ENCODE measurements at regions not wholly inside any gene's neighbourhood (a gene's known extent, or its start where the extent isn't known, plus 50 kb on each side); places are given as distances from the start of the nearest gene placed in this dataset.

DNA sequence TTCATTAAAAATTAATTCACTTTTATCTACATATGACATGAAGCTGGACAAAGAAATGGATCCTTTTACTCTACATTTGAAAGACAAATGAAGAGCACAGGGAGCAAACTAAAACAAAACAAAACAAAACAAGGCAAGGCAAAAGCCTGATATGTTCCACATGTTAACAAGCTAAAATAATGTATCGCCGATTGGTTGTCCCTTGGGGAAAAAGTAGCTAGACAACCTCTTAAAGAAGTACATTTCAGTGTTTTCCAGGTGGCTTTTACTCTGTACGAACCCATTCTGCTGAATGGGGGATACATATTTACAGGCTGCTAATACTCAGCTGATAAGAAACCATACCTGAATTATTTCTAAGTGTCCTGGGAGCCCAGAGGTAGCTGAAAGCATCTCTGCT lies 493.0 kb upstream of the TBL1XR1 start:
- TF ChIP-seq, protein P1, sequence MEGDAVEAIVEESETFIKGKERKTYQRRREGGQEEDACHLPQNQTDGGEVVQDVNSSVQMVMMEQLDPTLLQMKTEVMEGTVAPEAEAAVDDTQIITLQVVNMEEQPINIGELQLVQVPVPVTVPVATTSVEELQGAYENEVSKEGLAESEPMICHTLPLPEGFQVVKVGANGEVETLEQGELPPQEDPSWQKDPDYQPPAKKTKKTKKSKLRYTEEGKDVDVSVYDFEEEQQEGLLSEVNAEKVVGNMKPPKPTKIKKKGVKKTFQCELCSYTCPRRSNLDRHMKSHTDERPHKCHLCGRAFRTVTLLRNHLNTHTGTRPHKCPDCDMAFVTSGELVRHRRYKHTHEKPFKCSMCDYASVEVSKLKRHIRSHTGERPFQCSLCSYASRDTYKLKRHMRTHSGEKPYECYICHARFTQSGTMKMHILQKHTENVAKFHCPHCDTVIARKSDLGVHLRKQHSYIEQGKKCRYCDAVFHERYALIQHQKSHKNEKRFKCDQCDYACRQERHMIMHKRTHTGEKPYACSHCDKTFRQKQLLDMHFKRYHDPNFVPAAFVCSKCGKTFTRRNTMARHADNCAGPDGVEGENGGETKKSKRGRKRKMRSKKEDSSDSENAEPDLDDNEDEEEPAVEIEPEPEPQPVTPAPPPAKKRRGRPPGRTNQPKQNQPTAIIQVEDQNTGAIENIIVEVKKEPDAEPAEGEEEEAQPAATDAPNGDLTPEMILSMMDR (IDR thresholded peaks at IDR 0.05; ENCODE audit: extremely low read depth, insufficient read depth, missing control alignments) = no peak
- in situ Hi-C loops (cut with MboI; ENCODE audit: low pct_unique_long_range_greater_than_20kb, low sequenced_read_pairs, unreplicated experiment) = no loop called here
- no peak for DNase-seq (ENCODE audit: low spot score)

DNA sequence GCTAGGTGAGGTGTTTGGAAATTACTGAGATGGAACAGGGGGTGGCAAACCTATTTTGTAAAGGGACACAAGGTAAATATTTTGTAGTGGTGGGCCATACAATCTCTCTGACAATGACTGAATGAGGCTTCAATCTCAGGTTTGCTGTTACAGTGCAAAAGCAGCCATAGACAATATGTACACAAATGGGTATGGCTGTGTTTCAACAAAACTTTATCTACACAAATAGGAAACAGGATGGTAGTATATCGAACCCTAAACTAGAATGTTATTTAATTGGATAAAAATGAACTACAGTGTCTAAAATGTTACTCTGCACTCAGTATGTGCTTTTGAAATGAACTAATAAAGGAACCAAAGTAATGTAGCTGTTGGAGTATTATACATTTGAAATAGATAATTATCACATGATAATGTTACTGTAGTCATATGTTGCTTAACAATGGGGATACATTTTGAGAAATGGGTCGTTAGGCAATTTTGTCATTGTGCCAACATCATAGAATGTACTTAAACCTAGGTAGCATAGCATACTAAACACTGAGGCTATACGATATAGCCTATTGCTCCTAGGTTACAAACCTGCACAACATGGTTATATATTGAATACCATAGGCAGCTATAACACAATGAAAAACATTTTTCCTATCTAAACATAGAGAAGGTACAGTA lies 495.2 kb upstream of the TBL1XR1 start:
- TF ChIP-seq, protein P1 (IDR thresholded peaks at IDR 0.05; ENCODE audit: extremely low read depth, insufficient read depth, missing control alignments) = no peak
- in situ Hi-C loops (cut with MboI; ENCODE audit: low pct_unique_long_range_greater_than_20kb, low sequenced_read_pairs, unreplicated experiment) = no loop called here
- no peak for DNase-seq (ENCODE audit: low spot score)

DNA sequence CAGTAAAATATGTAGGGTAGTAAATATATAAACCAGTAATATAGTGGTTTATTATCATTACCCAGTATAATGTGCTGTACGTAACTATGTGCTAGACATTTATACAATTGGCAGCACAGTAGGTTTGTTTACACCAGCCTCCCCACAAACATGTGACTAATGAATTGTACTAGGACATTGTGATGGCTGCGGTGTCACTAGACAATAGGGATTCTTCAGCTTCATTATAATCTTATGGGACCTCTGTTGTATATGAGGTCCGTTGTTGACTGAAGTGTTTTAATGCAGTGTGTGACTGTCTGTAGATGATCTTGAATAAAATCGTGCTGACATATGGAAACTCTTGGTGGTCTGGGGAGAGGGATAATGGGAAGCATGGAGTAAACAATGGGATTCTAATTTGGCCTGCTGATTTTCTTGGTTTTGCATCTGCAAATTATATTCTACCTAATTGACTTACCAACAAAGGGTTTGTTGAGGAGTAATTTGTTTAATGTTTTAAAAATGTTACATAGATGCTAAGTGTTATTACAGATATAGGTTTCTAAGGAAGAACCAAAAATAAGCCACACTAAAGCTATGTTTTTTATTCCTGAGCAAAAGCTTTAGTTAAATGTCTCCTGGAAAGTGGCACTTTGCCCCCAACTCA lies 496.5 kb upstream of the TBL1XR1 start:
- no peak for DNase-seq (ENCODE audit: low spot score)
- in situ Hi-C loops (cut with MboI; ENCODE audit: low pct_unique_long_range_greater_than_20kb, low sequenced_read_pairs, unreplicated experiment) = no loop called here
- TF ChIP-seq, protein P1 (IDR thresholded peaks at IDR 0.05; ENCODE audit: extremely low read depth, insufficient read depth, missing control alignments) = no peak

DNA sequence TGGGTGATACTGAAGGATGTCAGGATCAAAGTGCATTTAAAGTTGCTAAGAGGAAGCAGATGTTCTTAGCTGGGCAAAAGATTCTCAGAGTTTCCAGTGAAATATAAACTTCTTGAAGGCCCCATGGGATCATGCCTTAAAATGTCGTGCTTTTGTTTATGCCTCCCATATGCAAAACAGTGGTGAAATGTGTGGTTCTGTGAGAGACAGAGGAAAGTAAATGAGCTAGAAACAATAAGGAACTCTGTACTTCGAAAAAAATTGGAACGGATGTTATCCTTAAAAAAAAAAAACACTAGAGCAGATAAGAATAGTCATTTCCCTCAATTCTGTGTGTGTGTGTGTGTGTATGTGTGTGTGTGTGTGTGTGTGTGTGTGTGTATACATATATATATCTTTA lies 497.0 kb upstream of the TBL1XR1 start:
- DNase-seq (ENCODE audit: low spot score) = no peak
- in situ Hi-C loops (cut with MboI; ENCODE audit: low pct_unique_long_range_greater_than_20kb, low sequenced_read_pairs, unreplicated experiment) = no loop called here
- TF ChIP-seq, protein P1 (IDR thresholded peaks at IDR 0.05; ENCODE audit: extremely low read depth, insufficient read depth, missing control alignments) = no peak

DNA sequence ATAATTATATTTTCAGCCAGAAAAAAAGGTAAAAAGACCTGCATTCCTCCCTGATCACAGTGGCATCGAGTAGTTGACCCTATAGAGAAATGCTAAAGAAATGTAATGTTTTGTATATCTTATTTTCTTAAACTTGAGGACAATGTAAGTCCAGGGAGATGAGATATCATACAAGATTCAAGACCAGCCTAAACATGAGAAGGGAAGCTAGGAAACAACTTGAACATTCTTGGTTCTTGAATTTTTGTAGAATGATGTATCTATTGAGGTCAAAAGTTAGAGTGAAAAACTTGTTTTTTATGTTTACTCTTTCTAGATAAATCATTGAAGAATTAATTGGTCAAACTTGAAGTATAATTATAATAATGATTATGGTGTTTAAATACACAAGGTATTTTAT lies 497.7 kb upstream of the TBL1XR1 start:
- in situ Hi-C loops (cut with MboI; ENCODE audit: low pct_unique_long_range_greater_than_20kb, low sequenced_read_pairs, unreplicated experiment) = no loop called here
- TF ChIP-seq, protein P1 (IDR thresholded peaks at IDR 0.05; ENCODE audit: extremely low read depth, insufficient read depth, missing control alignments) = no peak
- DNase-seq (ENCODE audit: low spot score) = no peak

DNA sequence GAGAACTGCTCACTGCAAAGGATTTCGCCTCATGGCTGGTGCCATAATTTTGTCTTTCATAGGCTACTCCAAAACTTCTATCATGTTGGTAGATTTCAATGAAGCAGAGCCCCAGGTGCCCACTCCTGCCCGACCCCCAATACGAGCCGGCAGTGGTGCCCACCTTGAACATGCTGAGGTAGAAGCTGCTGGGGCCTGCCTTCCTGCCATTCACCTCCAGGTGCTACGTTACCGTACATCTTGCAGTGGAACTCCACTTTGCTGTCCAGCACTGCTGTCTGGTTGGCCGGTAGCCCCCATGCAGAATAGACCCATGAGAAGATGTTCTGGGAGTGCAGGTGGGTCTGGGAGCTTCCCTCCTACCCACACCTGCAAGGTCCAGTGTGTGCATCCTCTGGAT lies 502.8 kb upstream of the TBL1XR1 start:
- DNase-seq (ENCODE audit: low spot score) = no peak
- TF ChIP-seq, protein P1 (IDR thresholded peaks at IDR 0.05; ENCODE audit: extremely low read depth, insufficient read depth, missing control alignments) = no peak
- in situ Hi-C loops (cut with MboI; ENCODE audit: low pct_unique_long_range_greater_than_20kb, low sequenced_read_pairs, unreplicated experiment) = no loop called here
